B cell (primary cell): ENCODE measurements at regions not wholly inside any gene's neighbourhood (a gene's known extent, or its start where the extent isn't known, plus 50 kb on each side); places are given as distances from the start of the nearest gene placed in this dataset.

Source experiments
- ATAC-seq: fragments of 200-7000 bp; cut with Tn5 transposase; one replicate; pipeline ENCODE4 v1.10.0; 2021; ENCODE audit warnings: low read depth, mild to moderate bottlenecking, moderate number of reproducible peaks, moderate library complexity
- CTCF ChIA-PET: fragments of 350-600 bp; sonication (Branson Sonifier 250); formaldehyde crosslinking; loops from one replicate; lab custom pipeline; 2021; ENCODE audit warnings: antibody characterized with exemption, inconsistent platforms; lab: Charles Lee
- POLR2A ChIA-PET: fragments of 350-600 bp; sonication (Branson Sonifier 250); formaldehyde crosslinking; loops from one replicate; lab custom pipeline; 2021; ENCODE audit warnings: antibody characterized with exemption; lab: Charles Lee
- DNase-seq: peaks from one replicate; pipeline ENCODE4 v3.0.0; 2013
- H2AFZ ChIP-seq: 2 replicates; pipeline ENCODE4 v1.6.1; 2012; ENCODE audit warnings: mild to moderate bottlenecking, low read depth, low read length; ENCODE audit not compliant: insufficient read depth, poor library complexity, severe bottlenecking
- H3K27ac ChIP-seq, 2 donors: 1 replicate in 1 of 2; 2 replicates in 1 of 2; pipeline ENCODE4 v1.5.1; 2012 to 2013; ENCODE audit warnings: low read length in 2 of 2, mild to moderate bottlenecking in 2 of 2, moderate library complexity in 1 of 2
- H3K27me3 ChIP-seq, 4 experiments: fragments of 200-600 bp in 1 of 4; sonication (generic) in 1 of 4; replicated peaks in 1 of 4; 1 replicate in 2 of 4; 2 replicates in 2 of 4; pipeline versions ENCODE4 v1.6.1 to v1.7.0; 2013 to 2016; ENCODE audit warnings: low read length in 3 of 4, mild to moderate bottlenecking in 2 of 4, mixed read lengths in 1 of 4, moderate library complexity in 1 of 4; ENCODE audit not compliant: insufficient read depth in 4 of 4, control insufficient read depth in 3 of 4; ENCODE audit errors: control extremely low read depth in 1 of 4
- H3K36me3 ChIP-seq, 2 experiments: replicated peaks in 1 of 2; 1 replicate in 1 of 2; 2 replicates in 1 of 2; pipeline versions ENCODE4 v1.6.1 to v1.7.1; 2013; ENCODE audit warnings: low read length in 1 of 2; ENCODE audit not compliant: insufficient read depth in 2 of 2, control insufficient read depth in 1 of 2; ENCODE audit errors: control extremely low read depth in 1 of 2, extremely low read depth in 1 of 2
- H3K4me1 ChIP-seq, 2 donors: fragments of 200-600 bp in 1 of 2; sonication (generic) in 1 of 2; 1 replicate in 1 of 2; 2 replicates in 1 of 2; pipeline versions ENCODE4 v1.5.1 to v1.6.1; 2013 to 2017; ENCODE audit warnings: low read length in 2 of 2; ENCODE audit not compliant: control insufficient read depth in 2 of 2, insufficient read depth in 2 of 2
- H3K4me2 ChIP-seq: replicated peaks from 2 replicates; pipeline ENCODE3; 2012; ENCODE audit warnings: mild to moderate bottlenecking, low read depth, low read length; ENCODE audit not compliant: poor library complexity, severe bottlenecking
- H3K4me3 ChIP-seq, 5 experiments: fragments of 200-600 bp in 1 of 5; sonication (generic) in 1 of 5; 1 replicate in 3 of 5; 2 replicates in 2 of 5; pipeline versions ENCODE4 v1.5.1 to v1.7.0; 2011 to 2016; ENCODE audit warnings: low read length in 4 of 5, mild to moderate bottlenecking in 4 of 5, low read depth in 2 of 5, control low read depth in 1 of 5, moderate library complexity in 1 of 5; ENCODE audit not compliant: insufficient read depth in 1 of 5; ENCODE audit errors: control extremely low read depth in 1 of 5, extremely low read depth in 1 of 5
- H3K79me2 ChIP-seq: fragments of 200-600 bp; sonication (generic); one replicate; pipeline ENCODE4 v1.6.0; 2016; ENCODE audit warnings: low read length; ENCODE audit not compliant: control insufficient read depth, insufficient read depth
- H3K9ac ChIP-seq: fragments of 200-600 bp; sonication (generic); 2 replicates; pipeline ENCODE4 v1.6.1; 2017; ENCODE audit warnings: mild to moderate bottlenecking, low read length, moderate library complexity
- H3K9me3 ChIP-seq, 3 donors: one replicate each; pipeline versions ENCODE4 v1.6.1 to v1.7.1; 2013; ENCODE audit warnings: low read length in 2 of 3; ENCODE audit not compliant: control insufficient read depth in 2 of 3, insufficient read depth in 1 of 3; ENCODE audit errors: control extremely low read depth in 1 of 3
- H4K20me1 ChIP-seq: 2 replicates; pipeline ENCODE4 v1.6.0; 2012; ENCODE audit warnings: mild to moderate bottlenecking, low read length; ENCODE audit not compliant: insufficient read depth, control insufficient read depth, poor library complexity, severe bottlenecking
- H3K27ac Mint-ChIP-seq: one replicate; pipeline ENCODE4 v1.8.0; 2021; ENCODE audit warnings: mixed read lengths
- H3K27me3 Mint-ChIP-seq: one replicate; pipeline ENCODE4 v1.8.0; 2021; ENCODE audit warnings: mixed read lengths
- H3K4me1 Mint-ChIP-seq: one replicate; pipeline ENCODE4 v1.8.0; 2021; ENCODE audit warnings: mixed read lengths
- H3K4me3 Mint-ChIP-seq: one replicate; pipeline ENCODE4 v1.8.0; 2021; ENCODE audit warnings: mixed read lengths
- H3K9me3 Mint-ChIP-seq: one replicate; pipeline ENCODE4 v1.8.0; 2022; ENCODE audit warnings: mixed read lengths; ENCODE audit not compliant: insufficient read depth
- EZH2 ChIP-seq: IDR thresholded peaks from 2 replicates; pipeline ENCODE4 v1.6.1; 2012; ENCODE audit warnings: borderline replicate concordance, low read depth, mild to moderate bottlenecking, moderate library complexity, low read length; ENCODE audit not compliant: insufficient read depth, poor library complexity, severe bottlenecking
- WGBS: methylation state at CpG from one replicate; pipeline ENCODE4 v1.1.5; 2013; ENCODE audit warnings: missing lambda C conversion rate; ENCODE audit not compliant: insufficient coverage; 5-methylcytosine and 5-hydroxymethylcytosine counted together
- intact Hi-C: fragments of 100-400 bp; cut with micrococcal nuclease; formaldehyde crosslinking; loops from one replicate; pipeline ENCODE4 v1.10.0; 2022
- TF ChIP-seq, protein P1 (sequence below): fragments of 200-600 bp; IDR thresholded peaks from one replicate; pipeline ENCODE4 v1.8.0; 2022; ENCODE audit warnings: antibody characterized with exemption, mild to moderate bottlenecking

- ATAC-seq: no peak
- Histone ChIP-seq H3K4me1 (peaks cover 18 to 20% of the 10 kb centered on the region in 2 donors), H3K4me3 (no peak overlapping the region), H3K79me2 (peaks cover 71% of the 10 kb centered on the region), H3K9me3 (no peaks in the 10 kb centered on the region), H3K9ac (no peak overlapping the region), H4K20me1 (peaks cover 66% of the 10 kb centered on the region), H3K4me2 (no peak overlapping the region), H3K27me3 (no peaks in the 10 kb centered on the region), H2AFZ (no peak overlapping the region), H3K27ac (no peak overlapping the region), H3K36me3 (no peaks in the 10 kb centered on the region)
- Mint-ChIP-seq H3K4me3 (peak overlapping the region; percentile 23), H3K27me3 (peaks cover 2% of the 10 kb centered on the region), H3K9me3 (no peaks in the 10 kb centered on the region), H3K27ac (no peak overlapping the region), H3K4me1 (peaks cover 21% of the 10 kb centered on the region)
- WGBS: 94% methylated on average over 28 of the region's 28 CpGs
- no peak for DNase-seq
- no peak for TF ChIP-seq EZH2
- TF ChIP-seq, protein P1, sequence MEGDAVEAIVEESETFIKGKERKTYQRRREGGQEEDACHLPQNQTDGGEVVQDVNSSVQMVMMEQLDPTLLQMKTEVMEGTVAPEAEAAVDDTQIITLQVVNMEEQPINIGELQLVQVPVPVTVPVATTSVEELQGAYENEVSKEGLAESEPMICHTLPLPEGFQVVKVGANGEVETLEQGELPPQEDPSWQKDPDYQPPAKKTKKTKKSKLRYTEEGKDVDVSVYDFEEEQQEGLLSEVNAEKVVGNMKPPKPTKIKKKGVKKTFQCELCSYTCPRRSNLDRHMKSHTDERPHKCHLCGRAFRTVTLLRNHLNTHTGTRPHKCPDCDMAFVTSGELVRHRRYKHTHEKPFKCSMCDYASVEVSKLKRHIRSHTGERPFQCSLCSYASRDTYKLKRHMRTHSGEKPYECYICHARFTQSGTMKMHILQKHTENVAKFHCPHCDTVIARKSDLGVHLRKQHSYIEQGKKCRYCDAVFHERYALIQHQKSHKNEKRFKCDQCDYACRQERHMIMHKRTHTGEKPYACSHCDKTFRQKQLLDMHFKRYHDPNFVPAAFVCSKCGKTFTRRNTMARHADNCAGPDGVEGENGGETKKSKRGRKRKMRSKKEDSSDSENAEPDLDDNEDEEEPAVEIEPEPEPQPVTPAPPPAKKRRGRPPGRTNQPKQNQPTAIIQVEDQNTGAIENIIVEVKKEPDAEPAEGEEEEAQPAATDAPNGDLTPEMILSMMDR: no peak
- intact Hi-C loops: loop anchor here (2.0 to 5.0 kb wide), 2 partner anchors 15 to 43 kb away; no protein-coding TSS in a partner anchor
- POLR2A ChIA-PET: interaction anchor here (0.6 to 1.2 kb wide), 2 partner anchors 30 to 48 kb away, joined by 3 read pairs; no protein-coding TSS in a partner anchor
- CTCF ChIA-PET: interaction anchor here (0.6 to 1.9 kb wide), 4 partner anchors 41 to 688 kb away, joined by 3 to 14 read pairs (median 3); no protein-coding TSS in a partner anchor
Measured at GRCh38 chr22:46073683-46074504, 76.4 kb upstream of the PPARA start.
